Inflammatory macrophage treated with lipopolysaccharide for 4 hours (primary cell): ENCODE measurements at regions not wholly inside any gene's neighbourhood (a gene's known extent, or its start where the extent isn't known, plus 50 kb on each side); places are given as distances from the start of the nearest gene placed in this dataset.

Experiments used
- DNase-seq: peaks from one replicate; pipeline ENCODE4 v3.0.0-alpha.2; 2020

- DNase-seq, result no peak
These were observed 80.0 kb downstream of the NREP start for GRCh38 chr5:111676926-111677415.

- no peak for DNase-seq
These were observed 80.5 kb downstream of the NREP start for GRCh38 chr5:111676466-111676865.

GRCh38 chr5:111675201-111675934 is 81.6 kb downstream of the NREP start:
- no peak for DNase-seq

- no peak for DNase-seq
These were observed 82.9 kb downstream of the NREP start for GRCh38 chr5:111673891-111674626.

- no peak for DNase-seq
These were observed 84.9 kb downstream of the NREP start for GRCh38 chr5:111672099-111672498.

GRCh38 chr5:111670826-111671492 is 86.0 kb downstream of the NREP start:
- DNase-seq, result no peak

GRCh38 chr5:111668477-111669414 is 88.2 kb downstream of the NREP start:
- DNase-seq, result no peak

- peak; percentile 60 for DNase-seq
These were observed 89.8 kb downstream of the NREP start for GRCh38 chr5:111667128-111667736.

- peak; percentile 9 for DNase-seq
These were observed 100.4 kb downstream of the NREP start for GRCh38 chr5:111656580-111656979.

- peak; percentile 26 for DNase-seq
These were observed 101.6 kb downstream of the NREP start for GRCh38 chr5:111655169-111655924.

GRCh38 chr5:111653408-111653807 is 103.6 kb downstream of the NREP start:
- no peak for DNase-seq

- DNase-seq, result no peak
These were observed 107.5 kb downstream of the NREP start for GRCh38 chr5:111649516-111649915.

- DNase-seq, result no peak
These were observed 111.6 kb downstream of the NREP start for GRCh38 chr5:111645303-111645838.

GRCh38 chr5:111643499-111643898 is 113.5 kb downstream of the NREP start:
- DNase-seq, result no peak

- DNase-seq, result no peak
These were observed 115.3 kb downstream of the NREP start for GRCh38 chr5:111641533-111642233.

GRCh38 chr5:111639912-111640311 is 117.1 kb downstream of the NREP start:
- no peak for DNase-seq

- no peak for DNase-seq
These were observed 120.3 kb downstream of the NREP start for GRCh38 chr5:111636736-111637135.

GRCh38 chr5:111635916-111636570 is 121.0 kb downstream of the NREP start:
- DNase-seq, result no peak

GRCh38 chr5:111635151-111635902 is 121.7 kb downstream of the NREP start:
- no peak for DNase-seq
